HL-60 (cell line): ENCODE measurements at regions not wholly inside any gene's neighbourhood (a gene's known extent, or its start where the extent isn't known, plus 50 kb on each side); places are given as distances from the start of the nearest gene placed in this dataset.

Experiments used
- SPI1 ChIP-seq: IDR thresholded peaks from 2 replicates; pipeline ENCODE4 v1.6.1; 2012; ENCODE audit warnings: low read depth, mild to moderate bottlenecking, borderline replicate concordance
- TF ChIP-seq, protein P1 (sequence below): IDR thresholded peaks from one replicate; pipeline ENCODE4 v1.5.1; 2011; ENCODE audit warnings: low read length, control low read depth, inconsistent platforms; ENCODE audit not compliant: insufficient read depth
- TF ChIP-seq, protein P2 (sequence below): IDR thresholded peaks from 2 replicates; pipeline ENCODE4 v1.6.1; 2012; ENCODE audit warnings: low read depth; ENCODE audit not compliant: insufficient replicate concordance

GRCh38 chr5:9947944-9948343 lies 301.7 kb downstream of the ATPSCKMT start:
- TF ChIP-seq, protein P1, sequence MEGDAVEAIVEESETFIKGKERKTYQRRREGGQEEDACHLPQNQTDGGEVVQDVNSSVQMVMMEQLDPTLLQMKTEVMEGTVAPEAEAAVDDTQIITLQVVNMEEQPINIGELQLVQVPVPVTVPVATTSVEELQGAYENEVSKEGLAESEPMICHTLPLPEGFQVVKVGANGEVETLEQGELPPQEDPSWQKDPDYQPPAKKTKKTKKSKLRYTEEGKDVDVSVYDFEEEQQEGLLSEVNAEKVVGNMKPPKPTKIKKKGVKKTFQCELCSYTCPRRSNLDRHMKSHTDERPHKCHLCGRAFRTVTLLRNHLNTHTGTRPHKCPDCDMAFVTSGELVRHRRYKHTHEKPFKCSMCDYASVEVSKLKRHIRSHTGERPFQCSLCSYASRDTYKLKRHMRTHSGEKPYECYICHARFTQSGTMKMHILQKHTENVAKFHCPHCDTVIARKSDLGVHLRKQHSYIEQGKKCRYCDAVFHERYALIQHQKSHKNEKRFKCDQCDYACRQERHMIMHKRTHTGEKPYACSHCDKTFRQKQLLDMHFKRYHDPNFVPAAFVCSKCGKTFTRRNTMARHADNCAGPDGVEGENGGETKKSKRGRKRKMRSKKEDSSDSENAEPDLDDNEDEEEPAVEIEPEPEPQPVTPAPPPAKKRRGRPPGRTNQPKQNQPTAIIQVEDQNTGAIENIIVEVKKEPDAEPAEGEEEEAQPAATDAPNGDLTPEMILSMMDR: no peak
- TF ChIP-seq, protein P2, sequence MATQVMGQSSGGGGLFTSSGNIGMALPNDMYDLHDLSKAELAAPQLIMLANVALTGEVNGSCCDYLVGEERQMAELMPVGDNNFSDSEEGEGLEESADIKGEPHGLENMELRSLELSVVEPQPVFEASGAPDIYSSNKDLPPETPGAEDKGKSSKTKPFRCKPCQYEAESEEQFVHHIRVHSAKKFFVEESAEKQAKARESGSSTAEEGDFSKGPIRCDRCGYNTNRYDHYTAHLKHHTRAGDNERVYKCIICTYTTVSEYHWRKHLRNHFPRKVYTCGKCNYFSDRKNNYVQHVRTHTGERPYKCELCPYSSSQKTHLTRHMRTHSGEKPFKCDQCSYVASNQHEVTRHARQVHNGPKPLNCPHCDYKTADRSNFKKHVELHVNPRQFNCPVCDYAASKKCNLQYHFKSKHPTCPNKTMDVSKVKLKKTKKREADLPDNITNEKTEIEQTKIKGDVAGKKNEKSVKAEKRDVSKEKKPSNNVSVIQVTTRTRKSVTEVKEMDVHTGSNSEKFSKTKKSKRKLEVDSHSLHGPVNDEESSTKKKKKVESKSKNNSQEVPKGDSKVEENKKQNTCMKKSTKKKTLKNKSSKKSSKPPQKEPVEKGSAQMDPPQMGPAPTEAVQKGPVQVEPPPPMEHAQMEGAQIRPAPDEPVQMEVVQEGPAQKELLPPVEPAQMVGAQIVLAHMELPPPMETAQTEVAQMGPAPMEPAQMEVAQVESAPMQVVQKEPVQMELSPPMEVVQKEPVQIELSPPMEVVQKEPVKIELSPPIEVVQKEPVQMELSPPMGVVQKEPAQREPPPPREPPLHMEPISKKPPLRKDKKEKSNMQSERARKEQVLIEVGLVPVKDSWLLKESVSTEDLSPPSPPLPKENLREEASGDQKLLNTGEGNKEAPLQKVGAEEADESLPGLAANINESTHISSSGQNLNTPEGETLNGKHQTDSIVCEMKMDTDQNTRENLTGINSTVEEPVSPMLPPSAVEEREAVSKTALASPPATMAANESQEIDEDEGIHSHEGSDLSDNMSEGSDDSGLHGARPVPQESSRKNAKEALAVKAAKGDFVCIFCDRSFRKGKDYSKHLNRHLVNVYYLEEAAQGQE: no peak
- no peak for TF ChIP-seq SPI1
